Activated B cell treated with CpG ODN at 0.5 μM for 24 hours (primary cell): ENCODE measurements at regions not wholly inside any gene's neighbourhood (a gene's known extent, or its start where the extent isn't known, plus 50 kb on each side); places are given as distances from the start of the nearest gene placed in this dataset.

Experiments used
- ATAC-seq: fragments of 200-7000 bp; cut with Tn5 transposase; one replicate; pipeline ENCODE4 v1.10.0; 2021; ENCODE audit warnings: low read depth, mild to moderate bottlenecking, moderate library complexity
- CTCF ChIA-PET: fragments of 350-600 bp; sonication (Branson Sonifier 250); formaldehyde crosslinking; loops from one replicate; lab custom pipeline; 2021; ENCODE audit warnings: antibody characterized with exemption; lab: Charles Lee
- POLR2A ChIA-PET: fragments of 350-600 bp; sonication (Branson Sonifier 250); formaldehyde crosslinking; loops from one replicate; lab custom pipeline; 2021; ENCODE audit warnings: antibody characterized with exemption; lab: Charles Lee
- DNase-seq: peaks from one replicate; pipeline ENCODE4 v3.0.0; 2022
- H3K27ac Mint-ChIP-seq: one replicate; pipeline ENCODE4 v1.8.0; 2020; ENCODE audit warnings: mixed read lengths
- H3K27me3 Mint-ChIP-seq: one replicate; pipeline ENCODE4 v1.8.0; 2021; ENCODE audit warnings: mixed read lengths
- H3K36me3 Mint-ChIP-seq: one replicate; pipeline ENCODE4 v1.8.0; 2021; ENCODE audit warnings: low read depth, mixed read lengths
- H3K4me1 Mint-ChIP-seq: one replicate; pipeline ENCODE4 v1.8.0; 2021; ENCODE audit warnings: mixed read lengths
- H3K4me3 Mint-ChIP-seq: one replicate; pipeline ENCODE4 v1.8.0; 2020; ENCODE audit warnings: mild to moderate bottlenecking, mixed read lengths
- H3K9me3 Mint-ChIP-seq: one replicate; pipeline ENCODE4 v1.8.0; 2020; ENCODE audit warnings: mixed read lengths
- CTCF ChIP-seq: fragments of 200-600 bp; IDR thresholded peaks from one replicate; pipeline ENCODE4 v1.8.0; 2022; ENCODE audit warnings: antibody characterized with exemption, mild to moderate bottlenecking
- intact Hi-C: fragments of 100-400 bp; cut with micrococcal nuclease; formaldehyde crosslinking; loops from one replicate; pipeline ENCODE4 v1.15.1; 2024

DNA sequence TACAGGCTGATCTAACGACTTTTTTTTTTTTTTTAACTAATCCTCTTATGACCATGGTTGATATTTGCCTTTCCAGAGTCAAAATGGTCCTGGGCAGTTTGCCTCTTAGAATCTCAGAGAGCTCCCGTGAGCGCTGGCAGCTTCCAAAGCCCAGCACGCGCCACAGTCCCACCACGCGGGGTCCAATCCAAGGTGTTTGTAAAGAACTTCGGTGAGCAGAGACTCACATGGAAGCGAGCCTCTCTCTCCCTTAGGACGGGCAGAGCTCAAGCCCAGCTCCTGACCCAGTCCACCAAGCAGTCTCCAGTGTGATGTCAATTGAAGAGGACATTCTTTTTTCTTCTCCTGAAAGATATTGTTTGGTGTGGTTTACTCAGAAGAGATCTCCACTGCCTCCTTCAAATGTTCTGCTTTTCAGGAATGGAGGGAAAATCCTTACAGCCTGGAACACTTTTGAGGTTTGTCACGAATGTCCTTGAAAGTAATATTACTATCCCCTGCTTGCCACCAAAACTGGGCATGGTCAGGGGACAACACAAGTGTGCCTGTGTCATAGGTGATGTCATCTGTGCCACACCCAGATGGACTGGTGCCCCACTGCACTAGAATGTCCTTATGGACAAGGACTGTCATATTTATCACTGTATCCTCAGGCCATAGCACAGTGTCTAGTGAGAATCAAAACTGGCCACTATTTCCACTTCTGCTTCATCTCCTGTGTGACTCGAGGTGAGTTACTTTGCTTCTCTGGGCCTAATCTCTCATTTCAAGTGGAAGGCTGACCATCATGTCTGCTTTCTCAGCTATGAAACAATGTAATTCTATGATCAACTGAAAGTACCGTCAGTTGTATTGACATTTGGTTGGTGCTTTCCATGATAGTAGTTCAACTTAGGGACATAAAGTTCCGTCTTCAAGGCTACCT lies 97.4 kb upstream of the EDEM3 start:
- ChIA-PET POLR2A (interaction anchor here (0.6 kb wide), 2 partner anchors 10 kb away, joined by 3 to 5 read pairs; no protein-coding TSS in a partner anchor), CTCF (no interaction called here)
- no peaks in the 10 kb centered on the region for H3K9me3 Mint-ChIP-seq
- H3K4me3 Mint-ChIP-seq, result no peak overlapping the region
- ATAC-seq (no peak), DNase-seq (no peak)
- H3K36me3 Mint-ChIP-seq, result no peaks in the 10 kb centered on the region
- no peaks in the 10 kb centered on the region for H3K27me3 Mint-ChIP-seq
- H3K27ac Mint-ChIP-seq, result no peak overlapping the region
- peaks cover 2% of the 10 kb centered on the region for H3K4me1 Mint-ChIP-seq
- intact Hi-C loops, result no loop called here
- TF ChIP-seq CTCF, result no peak

DNA sequence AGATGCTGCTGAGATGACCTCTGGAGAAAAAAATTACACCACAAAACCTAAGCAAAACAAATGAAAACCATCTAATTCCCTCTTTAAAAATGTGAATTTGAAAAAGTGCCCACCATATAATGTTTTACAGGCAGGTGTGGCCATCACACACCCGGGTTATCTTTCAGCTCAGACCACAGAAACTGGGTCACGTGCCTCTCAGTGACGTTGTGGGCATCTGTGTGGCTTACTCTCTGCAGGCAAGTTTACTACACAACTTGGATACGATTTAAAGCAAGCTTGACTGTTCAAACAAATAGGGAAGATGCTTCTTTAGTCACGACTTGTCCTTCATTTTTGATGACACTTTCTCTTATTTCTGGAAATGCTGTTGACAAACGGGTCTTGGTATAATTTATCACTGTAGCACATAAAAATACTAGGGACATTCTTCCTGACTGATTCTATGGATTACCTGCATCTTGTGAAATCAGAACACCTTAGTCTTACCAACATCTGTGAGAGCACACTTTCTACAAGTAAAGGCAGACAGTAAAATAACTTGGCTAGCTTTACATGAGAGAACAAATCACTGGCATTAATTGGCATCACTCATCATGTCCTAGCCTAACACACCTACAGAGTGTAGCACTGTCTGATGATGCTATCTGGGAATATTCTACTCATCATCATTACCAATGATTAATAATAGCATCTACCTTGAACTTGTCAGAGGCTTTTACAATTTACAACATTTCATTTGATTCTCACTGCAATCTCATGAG lies 89.3 kb upstream of the EDEM3 start:
- Mint-ChIP-seq H3K4me1 (peaks cover 15% of the 10 kb centered on the region), H3K9me3 (no peaks in the 10 kb centered on the region), H3K36me3 (no peaks in the 10 kb centered on the region), H3K4me3 (no peak overlapping the region), H3K27ac (peak overlapping the region; percentile 38), H3K27me3 (no peaks in the 10 kb centered on the region)
- intact Hi-C loops, result no loop called here
- POLR2A ChIA-PET, result interaction anchor here (1.5 kb wide), 1 partner anchor 23 kb away, joined by 6 read pairs; no protein-coding TSS in a partner anchor
- CTCF ChIA-PET, result interaction anchor here (1.1 kb wide), 1 partner anchor 39 kb away, joined by 3 read pairs; no protein-coding TSS in a partner anchor
- no peak for TF ChIP-seq CTCF
- DNase-seq (no peak), ATAC-seq (peak; percentile 93)

- Mint-ChIP-seq H3K4me3 (no peak overlapping the region), H3K27me3 (no peaks in the 10 kb centered on the region), H3K4me1 (peaks cover 20% of the 10 kb centered on the region), H3K9me3 (no peaks in the 10 kb centered on the region), H3K36me3 (no peaks in the 10 kb centered on the region), H3K27ac (no peak overlapping the region)
- POLR2A ChIA-PET, result no interaction called here
- DNase-seq, result no peak
- TF ChIP-seq CTCF, result no peak
- no peak for ATAC-seq
- CTCF ChIA-PET, result no interaction called here
- intact Hi-C loops, result no loop called here
These were observed 85.9 kb upstream of the EDEM3 start for GRCh38 chr1:184840596-184840995.

DNA sequence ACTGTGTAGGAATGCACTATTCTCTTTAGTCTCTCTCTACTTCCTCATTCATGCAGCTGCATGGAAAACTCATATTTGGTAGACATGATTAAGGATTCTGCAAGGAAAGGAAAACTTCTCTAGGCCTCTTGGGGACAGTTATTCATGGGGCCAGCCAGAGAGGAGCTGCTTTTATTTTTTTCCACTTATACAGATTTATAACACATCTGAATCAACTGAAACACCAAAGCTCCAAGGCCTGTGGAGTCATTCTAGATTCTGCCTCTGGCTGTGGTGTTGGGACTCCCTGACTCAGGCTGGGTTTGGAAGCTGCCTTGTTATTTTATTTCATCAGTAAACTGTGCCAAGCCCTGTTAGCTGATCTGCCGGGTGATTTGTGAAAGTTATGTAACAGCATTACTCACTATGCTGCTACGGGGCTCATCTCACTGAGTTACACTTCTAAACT lies 83.9 kb upstream of the EDEM3 start:
- no peaks in the 10 kb centered on the region for H3K36me3 Mint-ChIP-seq
- peaks cover 12% of the 10 kb centered on the region for H3K4me1 Mint-ChIP-seq
- no peak for DNase-seq
- CTCF ChIA-PET, result interaction anchor here (0.7 kb wide), 1 partner anchor 33 kb away, joined by 3 read pairs; no protein-coding TSS in a partner anchor
- intact Hi-C loops, result no loop called here
- no peak overlapping the region for H3K27ac Mint-ChIP-seq
- peaks cover 3% of the 10 kb centered on the region for H3K9me3 Mint-ChIP-seq
- H3K27me3 Mint-ChIP-seq, result no peaks in the 10 kb centered on the region
- no peak for ATAC-seq
- no peak overlapping the region for H3K4me3 Mint-ChIP-seq
- POLR2A ChIA-PET, result interaction anchor here (0.5 kb wide), 1 partner anchor 1528 kb away, joined by 10 read pairs; no protein-coding TSS in a partner anchor
- no peak for TF ChIP-seq CTCF
